HL-60/S4 (cell line): ENCODE measurements at regions not wholly inside any gene's neighbourhood (a gene's known extent, or its start where the extent isn't known, plus 50 kb on each side); places are given as distances from the start of the nearest gene placed in this dataset.

Source experiments
- in situ Hi-C: fragments of 300-500 bp; cut with MboI; formaldehyde crosslinking; loops from 2 replicates; pipeline ENCODE4 v1.14.3; 2022; ENCODE audit warnings: low sequenced_read_pairs

- in situ Hi-C loops: no loop called here
Measured at GRCh38 chr2:8159211-8159965, 522.5 kb upstream of the ID2 start.

GRCh38 chr2:8159966-8160603, 521.8 kb upstream of the ID2 start:
- in situ Hi-C loops: no loop called here

- in situ Hi-C loops: no loop called here
Measured at GRCh38 chr2:8160959-8161358, 520.9 kb upstream of the ID2 start.

- in situ Hi-C loops: no loop called here
Measured at GRCh38 chr2:8162552-8162951, 519.3 kb upstream of the ID2 start.

- in situ Hi-C loops: no loop called here
Measured at GRCh38 chr2:8165550-8165949, 516.3 kb upstream of the ID2 start.

- in situ Hi-C loops: no loop called here
Measured at GRCh38 chr2:8168022-8168717, 513.7 kb upstream of the ID2 start.

GRCh38 chr2:8168876-8169424, 512.9 kb upstream of the ID2 start:
- in situ Hi-C loops: no loop called here

- in situ Hi-C loops: no loop called here
Measured at GRCh38 chr2:8169443-8169842, 512.4 kb upstream of the ID2 start.

GRCh38 chr2:8170552-8171327, 511.1 kb upstream of the ID2 start:
- in situ Hi-C loops: no loop called here

GRCh38 chr2:8171608-8172007, 510.2 kb upstream of the ID2 start:
- in situ Hi-C loops: no loop called here

GRCh38 chr2:8172661-8173060, 509.2 kb upstream of the ID2 start:
- in situ Hi-C loops: no loop called here

GRCh38 chr2:8174641-8175257, 507.1 kb upstream of the ID2 start:
- in situ Hi-C loops: no loop called here

- in situ Hi-C loops: no loop called here
Measured at GRCh38 chr2:8176887-8177286, 505.0 kb upstream of the ID2 start.

GRCh38 chr2:8177566-8177965, 504.3 kb upstream of the ID2 start:
- in situ Hi-C loops: no loop called here

GRCh38 chr2:8178911-8179310, 502.9 kb upstream of the ID2 start:
- in situ Hi-C loops: no loop called here

GRCh38 chr2:8189316-8189715, 492.5 kb upstream of the ID2 start:
- in situ Hi-C loops: no loop called here

- in situ Hi-C loops: no loop called here
Measured at GRCh38 chr2:8190279-8190678, 491.6 kb upstream of the ID2 start.

GRCh38 chr2:8191427-8191826, 490.4 kb upstream of the ID2 start:
- in situ Hi-C loops: no loop called here

GRCh38 chr2:8193146-8193545, 488.7 kb upstream of the ID2 start:
- in situ Hi-C loops: no loop called here
